ENCODE measurements at regions not wholly inside any gene's neighbourhood (a gene's known extent, or its start where the extent isn't known, plus 50 kb on each side); places are given as distances from the start of the nearest gene placed in this dataset.

GRCh38 chr3:170814822-170815221 is 55.2 kb downstream of the RPL22L1 start:
- no peak for TF ChIP-seq CTCF (conservative IDR thresholded peaks at IDR 0.05; ENCODE audit: low read depth, low read length)
- Histone ChIP-seq H3K36me3 (ENCODE audit: insufficient read depth) (no peaks in the 10 kb centered on the region), H3K4me1 (ENCODE audit: low read depth, poor library complexity, severe bottlenecking) (no peaks in the 10 kb centered on the region), H4K20me1 (ENCODE audit: insufficient read depth) (no peaks in the 10 kb centered on the region), H3K4me2 (no peak overlapping the region), H3K27ac (no peak overlapping the region), H3K79me2 (ENCODE audit: insufficient read depth, low read depth) (no peaks in the 10 kb centered on the region), H3K27me3 (ENCODE audit: insufficient read depth, low read depth) (no peaks in the 10 kb centered on the region), H2AFZ (ENCODE audit: low read depth) (no peak overlapping the region), H3K9ac (no peak overlapping the region), H3K4me3 (IDR thresholded peaks at IDR 0.05; ENCODE audit: insufficient read depth, low read depth, low read length) (no peak overlapping the region)

GRCh38 chr3:170813266-170813665 is 56.7 kb downstream of the RPL22L1 start:
- H3K27me3 ChIP-seq (ENCODE audit: insufficient read depth, low read depth): no peaks in the 10 kb centered on the region
- H2AFZ ChIP-seq (ENCODE audit: low read depth): no peak overlapping the region
- no peaks in the 10 kb centered on the region for H3K36me3 ChIP-seq (ENCODE audit: insufficient read depth)
- no peak overlapping the region for H3K4me2 ChIP-seq
- no peak for TF ChIP-seq CTCF (conservative IDR thresholded peaks at IDR 0.05; ENCODE audit: low read depth, low read length)
- H3K27ac ChIP-seq: no peak overlapping the region
- no peak overlapping the region for H3K9ac ChIP-seq
- no peaks in the 10 kb centered on the region for H3K79me2 ChIP-seq (ENCODE audit: insufficient read depth, low read depth)
- no peaks in the 10 kb centered on the region for H4K20me1 ChIP-seq (ENCODE audit: insufficient read depth)
- no peak overlapping the region for H3K4me3 ChIP-seq (IDR thresholded peaks at IDR 0.05; ENCODE audit: insufficient read depth, low read depth, low read length)
- H3K4me1 ChIP-seq (ENCODE audit: low read depth, poor library complexity, severe bottlenecking): no peaks in the 10 kb centered on the region

GRCh38 chr3:170811928-170812591 is 57.9 kb downstream of the RPL22L1 start:
- Histone ChIP-seq H3K36me3 (ENCODE audit: insufficient read depth) (no peaks in the 10 kb centered on the region), H3K4me1 (ENCODE audit: low read depth, poor library complexity, severe bottlenecking) (no peaks in the 10 kb centered on the region), H3K4me3 (IDR thresholded peaks at IDR 0.05; ENCODE audit: insufficient read depth, low read depth, low read length) (no peak overlapping the region), H3K27ac (no peak overlapping the region), H2AFZ (ENCODE audit: low read depth) (no peak overlapping the region), H3K4me2 (no peak overlapping the region), H3K27me3 (ENCODE audit: insufficient read depth, low read depth) (no peaks in the 10 kb centered on the region), H3K9ac (no peak overlapping the region), H4K20me1 (ENCODE audit: insufficient read depth) (no peaks in the 10 kb centered on the region), H3K79me2 (ENCODE audit: insufficient read depth, low read depth) (no peaks in the 10 kb centered on the region)
- peak; percentile 99 for TF ChIP-seq CTCF (conservative IDR thresholded peaks at IDR 0.05; ENCODE audit: low read depth, low read length)

- no peaks in the 10 kb centered on the region for H3K4me1 ChIP-seq (ENCODE audit: low read depth, poor library complexity, severe bottlenecking)
- no peak for TF ChIP-seq CTCF (conservative IDR thresholded peaks at IDR 0.05; ENCODE audit: low read depth, low read length)
- H3K27ac ChIP-seq: no peak overlapping the region
- no peak overlapping the region for H2AFZ ChIP-seq (ENCODE audit: low read depth)
- no peak overlapping the region for H3K9ac ChIP-seq
- H3K4me3 ChIP-seq (IDR thresholded peaks at IDR 0.05; ENCODE audit: insufficient read depth, low read depth, low read length): no peak overlapping the region
- H3K27me3 ChIP-seq (ENCODE audit: insufficient read depth, low read depth): no peaks in the 10 kb centered on the region
- H4K20me1 ChIP-seq (ENCODE audit: insufficient read depth): no peaks in the 10 kb centered on the region
- H3K36me3 ChIP-seq (ENCODE audit: insufficient read depth): no peaks in the 10 kb centered on the region
- H3K79me2 ChIP-seq (ENCODE audit: insufficient read depth, low read depth): no peaks in the 10 kb centered on the region
- no peak overlapping the region for H3K4me2 ChIP-seq
These were observed 58.5 kb downstream of the RPL22L1 start for GRCh38 chr3:170811515-170811914.
